Glutamatergic neuron (in vitro differentiated cells): ENCODE measurements at regions not wholly inside any gene's neighbourhood (a gene's known extent, or its start where the extent isn't known, plus 50 kb on each side); places are given as distances from the start of the nearest gene placed in this dataset.

Experiments used
- DNase-seq: peaks from one replicate; pipeline ENCODE4 v3.0.0; 2022
- H3K27ac Mint-ChIP-seq: one replicate; pipeline ENCODE4 v1.8.0; 2020; ENCODE audit warnings: mild to moderate bottlenecking, mixed read lengths, inconsistent platforms; ENCODE audit not compliant: unreplicated experiment
- H3K27me3 Mint-ChIP-seq: one replicate; pipeline ENCODE4 v1.8.0; 2020; ENCODE audit warnings: mild to moderate bottlenecking, moderate library complexity, mixed read lengths, inconsistent platforms; ENCODE audit not compliant: unreplicated experiment
- H3K36me3 Mint-ChIP-seq: one replicate; pipeline ENCODE4 v1.8.0; 2020; ENCODE audit warnings: mild to moderate bottlenecking, mixed read lengths, inconsistent platforms; ENCODE audit not compliant: unreplicated experiment
- H3K4me1 Mint-ChIP-seq: one replicate; pipeline ENCODE4 v1.8.0; 2020; ENCODE audit warnings: mild to moderate bottlenecking, low read depth, mixed read lengths, inconsistent platforms; ENCODE audit not compliant: unreplicated experiment
- H3K4me3 Mint-ChIP-seq: one replicate; pipeline ENCODE4 v1.8.0; 2020; ENCODE audit warnings: mild to moderate bottlenecking, mixed read lengths, inconsistent platforms; ENCODE audit not compliant: unreplicated experiment
- H3K9me3 Mint-ChIP-seq: one replicate; pipeline ENCODE4 v1.8.0; 2020; ENCODE audit warnings: mild to moderate bottlenecking, moderate library complexity, mixed read lengths, inconsistent platforms; ENCODE audit not compliant: unreplicated experiment
- TF ChIP-seq, protein P1 (sequence below): fragments of 200-600 bp; sonication (generic); IDR thresholded peaks from one replicate; pipeline ENCODE4 v1.5.0; 2021; ENCODE audit not compliant: partially characterized antibody, unreplicated experiment

DNA sequence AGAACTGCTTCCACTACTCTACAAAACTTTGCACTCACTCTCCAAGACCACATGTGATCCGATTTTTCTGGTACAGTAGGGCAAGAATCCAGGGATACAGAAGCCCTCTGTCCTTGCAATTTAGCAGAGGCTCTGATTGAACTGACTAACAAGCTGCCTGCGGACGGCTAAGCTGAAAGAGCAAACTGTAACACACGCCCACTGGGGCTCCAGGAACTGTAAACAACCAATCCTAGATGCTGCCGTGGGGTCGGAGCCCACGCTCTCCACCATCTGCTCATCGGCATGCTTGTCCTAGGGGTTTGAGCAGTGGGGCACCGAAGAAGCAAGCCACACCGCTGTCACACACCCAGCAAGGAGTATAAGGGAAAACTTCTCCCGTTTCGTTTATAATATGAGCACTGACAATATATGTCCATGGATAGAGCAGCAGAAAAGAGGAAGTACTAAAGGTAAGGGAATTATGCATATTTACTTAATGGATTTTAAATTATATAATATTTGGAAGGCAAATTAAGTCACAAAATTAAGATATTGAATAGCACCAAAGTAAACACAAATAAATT lies 634.4 kb upstream of the POT1 start:
- H3K36me3 Mint-ChIP-seq = no peaks in the 10 kb centered on the region
- H3K27me3 Mint-ChIP-seq = no peaks in the 10 kb centered on the region
- H3K9me3 Mint-ChIP-seq = peaks cover 1% of the 10 kb centered on the region
- peak overlapping the region; percentile 81 for H3K4me3 Mint-ChIP-seq
- DNase-seq = peak; percentile 40
- TF ChIP-seq, protein P1, sequence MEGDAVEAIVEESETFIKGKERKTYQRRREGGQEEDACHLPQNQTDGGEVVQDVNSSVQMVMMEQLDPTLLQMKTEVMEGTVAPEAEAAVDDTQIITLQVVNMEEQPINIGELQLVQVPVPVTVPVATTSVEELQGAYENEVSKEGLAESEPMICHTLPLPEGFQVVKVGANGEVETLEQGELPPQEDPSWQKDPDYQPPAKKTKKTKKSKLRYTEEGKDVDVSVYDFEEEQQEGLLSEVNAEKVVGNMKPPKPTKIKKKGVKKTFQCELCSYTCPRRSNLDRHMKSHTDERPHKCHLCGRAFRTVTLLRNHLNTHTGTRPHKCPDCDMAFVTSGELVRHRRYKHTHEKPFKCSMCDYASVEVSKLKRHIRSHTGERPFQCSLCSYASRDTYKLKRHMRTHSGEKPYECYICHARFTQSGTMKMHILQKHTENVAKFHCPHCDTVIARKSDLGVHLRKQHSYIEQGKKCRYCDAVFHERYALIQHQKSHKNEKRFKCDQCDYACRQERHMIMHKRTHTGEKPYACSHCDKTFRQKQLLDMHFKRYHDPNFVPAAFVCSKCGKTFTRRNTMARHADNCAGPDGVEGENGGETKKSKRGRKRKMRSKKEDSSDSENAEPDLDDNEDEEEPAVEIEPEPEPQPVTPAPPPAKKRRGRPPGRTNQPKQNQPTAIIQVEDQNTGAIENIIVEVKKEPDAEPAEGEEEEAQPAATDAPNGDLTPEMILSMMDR = no peak
- H3K27ac Mint-ChIP-seq = peak overlapping the region; percentile 85
- peaks cover 8% of the 10 kb centered on the region for H3K4me1 Mint-ChIP-seq

DNA sequence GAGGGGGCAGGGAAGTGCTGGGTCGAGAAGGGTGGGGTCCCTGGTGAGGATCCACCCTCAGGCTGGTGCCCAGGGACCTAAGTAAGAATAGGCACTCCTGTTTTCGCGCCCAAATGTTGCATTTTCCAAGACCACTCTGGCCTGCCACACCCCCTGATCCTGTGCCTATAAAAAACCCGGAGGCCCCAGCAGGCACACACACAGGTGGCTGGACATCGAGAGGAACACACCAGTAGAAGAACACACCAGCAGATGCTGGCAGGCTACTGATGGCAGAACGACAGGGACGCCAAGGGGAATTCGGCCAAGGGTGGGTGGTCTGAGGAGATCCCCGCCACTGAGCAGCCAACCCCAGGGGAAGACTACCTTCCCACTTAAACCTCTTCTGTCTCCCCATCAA lies 633.9 kb upstream of the POT1 start:
- H3K36me3 Mint-ChIP-seq = no peaks in the 10 kb centered on the region
- TF ChIP-seq, protein P1 = no peak

DNA sequence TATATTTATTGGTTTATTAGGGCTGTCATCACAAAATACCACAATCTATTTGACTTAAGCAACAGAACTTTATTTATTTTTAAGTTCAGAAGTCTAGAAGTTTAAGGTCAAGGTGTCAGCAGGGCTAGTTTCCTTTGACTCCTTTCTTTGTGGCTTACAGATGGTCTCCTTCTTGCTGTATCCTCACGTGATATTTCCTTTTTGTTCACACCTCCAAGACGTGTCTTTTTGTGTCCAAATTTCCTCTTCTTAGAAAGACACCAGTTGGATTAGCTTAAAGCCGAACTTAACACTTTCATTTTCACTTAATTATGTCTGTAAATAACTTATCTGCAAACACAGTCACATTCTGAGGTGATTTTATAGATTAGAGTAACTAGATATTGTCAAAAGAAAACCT lies 631.4 kb upstream of the POT1 start:
- Mint-ChIP-seq H3K27me3 (no peaks in the 10 kb centered on the region), H3K4me3 (no peak overlapping the region), H3K36me3 (no peaks in the 10 kb centered on the region), H3K4me1 (peaks cover 8% of the 10 kb centered on the region), H3K27ac (no peak overlapping the region), H3K9me3 (peaks cover 1% of the 10 kb centered on the region)
- DNase-seq = no peak
- TF ChIP-seq, protein P1 = no peak

More for the DNA sequence above, 633.9 kb upstream of the POT1 start:
- peak; percentile 25 for DNase-seq
- peaks cover 1% of the 10 kb centered on the region for H3K9me3 Mint-ChIP-seq
- H3K27me3 Mint-ChIP-seq = no peaks in the 10 kb centered on the region
- peak overlapping the region; percentile 85 for H3K27ac Mint-ChIP-seq
- peaks cover 8% of the 10 kb centered on the region for H3K4me1 Mint-ChIP-seq
- H3K4me3 Mint-ChIP-seq = peak overlapping the region; percentile 81

DNA sequence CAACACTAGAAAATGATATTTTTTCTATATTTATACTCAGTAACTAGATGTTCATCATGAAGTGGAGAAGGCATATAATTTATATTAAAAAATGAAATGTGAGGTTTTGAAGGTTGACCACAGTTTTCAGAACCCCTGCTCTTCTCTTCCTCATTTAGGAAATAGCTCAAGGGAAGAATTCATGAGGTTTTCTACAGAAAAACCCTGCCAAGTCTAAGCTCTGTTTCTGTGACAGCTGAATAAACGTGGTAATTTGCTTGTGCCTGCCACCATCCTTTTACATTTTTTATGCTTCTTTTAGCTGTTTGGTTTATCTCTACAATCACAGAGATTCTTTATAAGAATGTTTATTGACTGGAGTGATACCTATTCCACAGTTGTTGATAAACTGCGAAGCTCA lies 630.3 kb upstream of the POT1 start:
- Mint-ChIP-seq H3K9me3 (peaks cover 1% of the 10 kb centered on the region), H3K4me1 (peaks cover 8% of the 10 kb centered on the region), H3K27ac (no peak overlapping the region), H3K27me3 (no peaks in the 10 kb centered on the region), H3K36me3 (no peaks in the 10 kb centered on the region), H3K4me3 (no peak overlapping the region)
- TF ChIP-seq, protein P1 = no peak
- DNase-seq = no peak

DNA sequence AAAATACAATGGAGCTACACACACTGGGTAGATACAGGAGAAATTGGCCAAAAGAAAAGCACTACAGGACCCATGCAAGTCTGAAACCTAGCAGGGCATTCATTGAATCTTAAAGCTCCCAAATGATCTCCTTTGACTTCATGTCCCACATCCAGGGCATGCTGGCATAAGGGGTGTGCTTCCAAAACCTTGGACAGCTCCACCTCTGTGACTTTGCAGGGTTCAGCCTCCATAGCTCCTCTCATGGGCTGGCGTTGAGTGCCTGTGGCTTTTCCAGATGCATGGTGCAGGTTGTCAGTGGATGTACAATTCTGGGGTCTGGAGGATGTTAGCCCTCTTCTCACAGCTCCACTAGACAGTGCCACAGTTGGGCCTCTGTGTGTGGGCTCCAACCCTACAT lies 626.3 kb upstream of the POT1 start:
- Mint-ChIP-seq H3K9me3 (no peaks in the 10 kb centered on the region), H3K27ac (no peak overlapping the region), H3K4me3 (no peak overlapping the region), H3K36me3 (no peaks in the 10 kb centered on the region), H3K27me3 (no peaks in the 10 kb centered on the region), H3K4me1 (no peaks in the 10 kb centered on the region)
- TF ChIP-seq, protein P1 = no peak
- DNase-seq = no peak
